Activated T-helper 2 cell treated with anti-CD3 and anti-CD28 coated beads, Interferon-gamma antibody, Interleukin-2, Interleukin-4, amounts not matched to agents 10 μg/mL and 5 μg/mL and 100 μg/mL, durations not matched to agents 14 hours and 24 hours and 36 hours (primary cell): ENCODE measurements at regions not wholly inside any gene's neighbourhood (a gene's known extent, or its start where the extent isn't known, plus 50 kb on each side); places are given as distances from the start of the nearest gene placed in this dataset.

Experiments used
- DNase-seq: peaks from one replicate; pipeline ENCODE4 v3.0.0; 2021; ENCODE audit warnings: low spot score
- H3K27ac Mint-ChIP-seq: one replicate; pipeline ENCODE4 v1.8.0; 2021; ENCODE audit warnings: mixed read lengths
- H3K27me3 Mint-ChIP-seq: one replicate; pipeline ENCODE4 v1.8.0; 2021; ENCODE audit warnings: low read depth, mixed read lengths
- H3K36me3 Mint-ChIP-seq: one replicate; pipeline ENCODE4 v1.8.0; 2021; ENCODE audit warnings: low read depth, mixed read lengths
- H3K4me1 Mint-ChIP-seq: one replicate; pipeline ENCODE4 v1.8.0; 2021; ENCODE audit warnings: low read depth, mixed read lengths
- H3K4me3 Mint-ChIP-seq: one replicate; pipeline ENCODE4 v1.8.0; 2021; ENCODE audit warnings: low read depth, mild to moderate bottlenecking, moderate library complexity, mixed read lengths
- H3K9me3 Mint-ChIP-seq: one replicate; pipeline ENCODE4 v1.8.0; 2021; ENCODE audit warnings: mixed read lengths
- intact Hi-C: fragments of 100-400 bp; cut with micrococcal nuclease; formaldehyde crosslinking; loops from one replicate; pipeline ENCODE4 v1.15.1; 2023

GRCh38 chr13:73954808-73955207 lies 179.4 kb downstream of the KLF12 start:
- H3K4me3 Mint-ChIP-seq = no peak overlapping the region
- intact Hi-C loops = no loop called here
- DNase-seq = no peak
- peaks cover 10% of the 10 kb centered on the region for H3K36me3 Mint-ChIP-seq
- no peaks in the 10 kb centered on the region for H3K27me3 Mint-ChIP-seq
- peaks cover 10% of the 10 kb centered on the region for H3K4me1 Mint-ChIP-seq
- no peaks in the 10 kb centered on the region for H3K9me3 Mint-ChIP-seq
- H3K27ac Mint-ChIP-seq = no peak overlapping the region

GRCh38 chr13:73952648-73953047 lies 181.6 kb downstream of the KLF12 start:
- peaks cover 20% of the 10 kb centered on the region for H3K4me1 Mint-ChIP-seq
- intact Hi-C loops = no loop called here
- H3K27ac Mint-ChIP-seq = peak overlapping the region; percentile 23

GRCh38 chr13:73948848-73949529 lies 185.2 kb downstream of the KLF12 start:
- Mint-ChIP-seq H3K4me3 (no peak overlapping the region), H3K36me3 (peaks cover 10% of the 10 kb centered on the region), H3K27me3 (no peaks in the 10 kb centered on the region), H3K4me1 (peaks cover 29% of the 10 kb centered on the region), H3K9me3 (no peaks in the 10 kb centered on the region), H3K27ac (no peak overlapping the region)
- no peak for DNase-seq
- intact Hi-C loops = no loop called here

More at GRCh38 chr13:73952648-73953047, 181.6 kb downstream of the KLF12 start:
- Mint-ChIP-seq H3K36me3 (peaks cover 10% of the 10 kb centered on the region), H3K27me3 (no peaks in the 10 kb centered on the region), H3K9me3 (no peaks in the 10 kb centered on the region), H3K4me3 (no peak overlapping the region)
- DNase-seq = no peak

- no peak for DNase-seq
- H3K27me3 Mint-ChIP-seq = no peaks in the 10 kb centered on the region
- H3K36me3 Mint-ChIP-seq = peaks cover 22% of the 10 kb centered on the region
- intact Hi-C loops = no loop called here
- H3K4me3 Mint-ChIP-seq = no peak overlapping the region
- no peak overlapping the region for H3K27ac Mint-ChIP-seq
- H3K4me1 Mint-ChIP-seq = peaks cover 44% of the 10 kb centered on the region
- no peaks in the 10 kb centered on the region for H3K9me3 Mint-ChIP-seq
Measured at GRCh38 chr13:73945871-73946270, 188.3 kb downstream of the KLF12 start.

- peaks cover 48% of the 10 kb centered on the region for H3K4me1 Mint-ChIP-seq
- no peaks in the 10 kb centered on the region for H3K9me3 Mint-ChIP-seq
- DNase-seq = no peak
- H3K36me3 Mint-ChIP-seq = peaks cover 22% of the 10 kb centered on the region
- intact Hi-C loops = no loop called here
- no peak overlapping the region for H3K27ac Mint-ChIP-seq
- no peaks in the 10 kb centered on the region for H3K27me3 Mint-ChIP-seq
- no peak overlapping the region for H3K4me3 Mint-ChIP-seq
Measured at GRCh38 chr13:73945382-73945781, 188.8 kb downstream of the KLF12 start.

GRCh38 chr13:73943965-73944233 lies 190.3 kb downstream of the KLF12 start:
- H3K4me1 Mint-ChIP-seq = peaks cover 51% of the 10 kb centered on the region
- no peak for DNase-seq
- intact Hi-C loops = loop anchor here (1.0 to 5.0 kb wide), 8 partner anchors 12 to 343 kb away; no protein-coding TSS in a partner anchor
- H3K27ac Mint-ChIP-seq = no peak overlapping the region
- H3K36me3 Mint-ChIP-seq = peaks cover 27% of the 10 kb centered on the region
- H3K9me3 Mint-ChIP-seq = no peaks in the 10 kb centered on the region
- H3K27me3 Mint-ChIP-seq = no peaks in the 10 kb centered on the region
- no peak overlapping the region for H3K4me3 Mint-ChIP-seq

- DNase-seq = no peak
- H3K4me3 Mint-ChIP-seq = peak overlapping the region; percentile 24
- H3K9me3 Mint-ChIP-seq = no peaks in the 10 kb centered on the region
- H3K36me3 Mint-ChIP-seq = peaks cover 27% of the 10 kb centered on the region
- intact Hi-C loops = loop anchor here (1.0 to 5.0 kb wide), 8 partner anchors 11 to 344 kb away; no protein-coding TSS in a partner anchor
- peaks cover 47% of the 10 kb centered on the region for H3K4me1 Mint-ChIP-seq
- H3K27me3 Mint-ChIP-seq = no peaks in the 10 kb centered on the region
- peak overlapping the region; percentile 82 for H3K27ac Mint-ChIP-seq
Measured at GRCh38 chr13:73943137-73943964, 190.9 kb downstream of the KLF12 start.

GRCh38 chr13:73941752-73942151 lies 192.5 kb downstream of the KLF12 start:
- peaks cover 47% of the 10 kb centered on the region for H3K4me1 Mint-ChIP-seq
- H3K36me3 Mint-ChIP-seq = peaks cover 27% of the 10 kb centered on the region
- no peak for DNase-seq
- H3K9me3 Mint-ChIP-seq = no peaks in the 10 kb centered on the region
- no peaks in the 10 kb centered on the region for H3K27me3 Mint-ChIP-seq
- H3K27ac Mint-ChIP-seq = no peak overlapping the region
- intact Hi-C loops = loop anchor here (2.0 to 5.0 kb wide), 6 partner anchors 43 to 346 kb away; no protein-coding TSS in a partner anchor
- no peak overlapping the region for H3K4me3 Mint-ChIP-seq

GRCh38 chr13:73940098-73940497 lies 194.1 kb downstream of the KLF12 start:
- intact Hi-C loops = loop anchor here (5.0 kb wide), 4 partner anchors 177 to 347 kb away; no protein-coding TSS in a partner anchor
- Mint-ChIP-seq H3K4me3 (no peak overlapping the region), H3K9me3 (no peaks in the 10 kb centered on the region), H3K27ac (no peak overlapping the region), H3K4me1 (peaks cover 42% of the 10 kb centered on the region), H3K36me3 (peaks cover 31% of the 10 kb centered on the region), H3K27me3 (no peaks in the 10 kb centered on the region)
- no peak for DNase-seq

GRCh38 chr13:73939603-73940002 lies 194.6 kb downstream of the KLF12 start:
- Mint-ChIP-seq H3K27me3 (no peaks in the 10 kb centered on the region), H3K4me3 (no peak overlapping the region), H3K27ac (no peak overlapping the region), H3K36me3 (peaks cover 31% of the 10 kb centered on the region), H3K4me1 (peaks cover 42% of the 10 kb centered on the region), H3K9me3 (no peaks in the 10 kb centered on the region)
- DNase-seq = no peak
- intact Hi-C loops = loop anchor here (5.0 kb wide), 4 partner anchors 178 to 348 kb away; no protein-coding TSS in a partner anchor

- Mint-ChIP-seq H3K4me1 (peaks cover 44% of the 10 kb centered on the region), H3K27ac (no peak overlapping the region), H3K4me3 (no peak overlapping the region), H3K27me3 (no peaks in the 10 kb centered on the region), H3K36me3 (peaks cover 31% of the 10 kb centered on the region), H3K9me3 (no peaks in the 10 kb centered on the region)
- DNase-seq = no peak
- intact Hi-C loops = no loop called here
Measured at GRCh38 chr13:73939071-73939380, 195.2 kb downstream of the KLF12 start.

GRCh38 chr13:73938372-73939070 lies 195.7 kb downstream of the KLF12 start:
- no peaks in the 10 kb centered on the region for H3K9me3 Mint-ChIP-seq
- DNase-seq = no peak
- no peaks in the 10 kb centered on the region for H3K27me3 Mint-ChIP-seq
- H3K4me3 Mint-ChIP-seq = no peak overlapping the region
- H3K36me3 Mint-ChIP-seq = peaks cover 30% of the 10 kb centered on the region
- H3K27ac Mint-ChIP-seq = no peak overlapping the region
- H3K4me1 Mint-ChIP-seq = peaks cover 45% of the 10 kb centered on the region
- intact Hi-C loops = no loop called here

GRCh38 chr13:73937441-73937840 lies 196.8 kb downstream of the KLF12 start:
- no peaks in the 10 kb centered on the region for H3K9me3 Mint-ChIP-seq
- no peak overlapping the region for H3K4me3 Mint-ChIP-seq
- no peak for DNase-seq
- peaks cover 41% of the 10 kb centered on the region for H3K4me1 Mint-ChIP-seq
- no peaks in the 10 kb centered on the region for H3K27me3 Mint-ChIP-seq
- no peak overlapping the region for H3K27ac Mint-ChIP-seq
- H3K36me3 Mint-ChIP-seq = peaks cover 22% of the 10 kb centered on the region
- intact Hi-C loops = no loop called here
